DND-41 (cell line): ENCODE measurements at regions not wholly inside any gene's neighbourhood (a gene's known extent, or its start where the extent isn't known, plus 50 kb on each side); places are given as distances from the start of the nearest gene placed in this dataset.

Experiments
- CTCF ChIP-seq: IDR thresholded peaks from 2 replicates; pipeline ENCODE4 v1.5.1; 2012; ENCODE audit warnings: borderline replicate concordance, low read length, moderate library complexity, mild to moderate bottlenecking; ENCODE audit not compliant: poor library complexity, severe bottlenecking; ENCODE audit errors: extremely low read depth
- EZH2 ChIP-seq: IDR thresholded peaks from 3 replicates; pipeline ENCODE4 v1.6.1; 2012; ENCODE audit warnings: borderline replicate concordance, low read depth, mild to moderate bottlenecking, moderate library complexity, low read length, inconsistent platforms; ENCODE audit not compliant: severe bottlenecking

DNA sequence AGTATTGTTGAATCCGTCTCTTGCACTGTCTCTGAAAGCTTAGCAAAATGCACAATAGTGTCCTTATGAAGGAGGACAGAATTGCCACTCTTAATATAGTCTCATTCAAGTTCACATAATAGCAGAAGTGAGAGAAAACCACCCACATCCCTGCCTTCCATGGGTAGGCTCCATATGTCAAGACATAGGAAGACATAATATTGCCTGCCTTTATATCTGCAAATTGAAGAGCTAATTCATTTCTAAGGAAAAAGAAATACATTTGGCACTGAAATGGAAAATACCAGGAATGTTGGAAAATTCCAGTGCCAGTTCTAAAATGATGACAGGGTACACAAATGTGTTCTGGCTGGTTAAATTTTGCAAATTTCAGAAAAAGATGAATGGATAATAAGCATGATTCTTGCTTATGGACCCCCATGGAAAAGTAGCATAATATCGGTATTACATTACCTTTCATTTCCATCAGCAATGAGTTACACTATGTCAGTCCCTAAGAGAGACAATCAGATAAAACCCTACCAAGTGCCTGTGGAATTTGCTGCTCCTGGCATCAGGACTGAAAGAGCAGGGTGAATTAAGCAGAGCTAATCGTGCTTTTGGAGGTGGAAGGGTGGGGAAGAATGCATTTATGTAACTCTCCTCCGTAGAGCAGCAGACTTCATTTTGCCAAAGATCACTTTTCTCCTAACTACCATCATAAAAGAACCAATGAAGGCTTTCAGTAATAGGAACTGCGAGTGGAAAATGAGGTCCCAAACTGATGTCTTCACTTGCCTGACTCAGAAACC, 312.6 kb downstream of the FGFR2 start:
- TF ChIP-seq CTCF: no peak
- no peak for TF ChIP-seq EZH2
